ENCODE measurements at regions not wholly inside any gene's neighbourhood (a gene's known extent, or its start where the extent isn't known, plus 50 kb on each side); places are given as distances from the start of the nearest gene placed in this dataset.

DNA sequence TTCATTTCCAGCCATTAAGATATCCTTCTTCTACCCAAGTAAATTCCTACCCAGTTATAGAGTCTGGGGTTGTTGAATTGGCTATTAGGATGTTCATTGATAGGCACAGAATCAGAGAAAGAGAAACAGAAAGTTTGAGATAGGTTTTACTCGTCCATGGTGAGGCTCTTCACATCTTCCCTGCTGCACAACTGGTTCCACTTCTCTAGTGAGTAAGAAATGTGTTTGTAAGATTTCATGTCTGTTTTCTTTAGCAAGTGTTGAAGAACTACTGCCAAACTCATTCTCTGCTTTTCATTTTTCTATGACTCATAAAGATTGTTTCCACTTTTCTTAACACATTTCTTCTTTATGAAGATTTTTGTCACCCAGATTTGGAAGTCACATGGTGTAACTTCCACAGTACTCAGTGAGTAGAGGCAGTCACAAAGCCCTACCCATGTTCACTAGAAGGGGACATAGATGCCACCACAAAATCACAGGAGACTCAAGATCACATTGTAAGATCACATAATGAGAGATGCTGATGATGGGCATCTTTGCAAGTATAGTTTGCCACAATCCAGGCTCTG is 152.3 kb downstream of the SNX7 start:
- TF ChIP-seq, protein P1, sequence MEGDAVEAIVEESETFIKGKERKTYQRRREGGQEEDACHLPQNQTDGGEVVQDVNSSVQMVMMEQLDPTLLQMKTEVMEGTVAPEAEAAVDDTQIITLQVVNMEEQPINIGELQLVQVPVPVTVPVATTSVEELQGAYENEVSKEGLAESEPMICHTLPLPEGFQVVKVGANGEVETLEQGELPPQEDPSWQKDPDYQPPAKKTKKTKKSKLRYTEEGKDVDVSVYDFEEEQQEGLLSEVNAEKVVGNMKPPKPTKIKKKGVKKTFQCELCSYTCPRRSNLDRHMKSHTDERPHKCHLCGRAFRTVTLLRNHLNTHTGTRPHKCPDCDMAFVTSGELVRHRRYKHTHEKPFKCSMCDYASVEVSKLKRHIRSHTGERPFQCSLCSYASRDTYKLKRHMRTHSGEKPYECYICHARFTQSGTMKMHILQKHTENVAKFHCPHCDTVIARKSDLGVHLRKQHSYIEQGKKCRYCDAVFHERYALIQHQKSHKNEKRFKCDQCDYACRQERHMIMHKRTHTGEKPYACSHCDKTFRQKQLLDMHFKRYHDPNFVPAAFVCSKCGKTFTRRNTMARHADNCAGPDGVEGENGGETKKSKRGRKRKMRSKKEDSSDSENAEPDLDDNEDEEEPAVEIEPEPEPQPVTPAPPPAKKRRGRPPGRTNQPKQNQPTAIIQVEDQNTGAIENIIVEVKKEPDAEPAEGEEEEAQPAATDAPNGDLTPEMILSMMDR (conservative IDR thresholded peaks at IDR 0.05 in 1 of 2, IDR thresholded peaks at IDR 0.05 in 1 of 2; ENCODE audit: low read depth in 1 of 2, low read length in 2 of 2), result no peak
- no peak for TF ChIP-seq EZH2 (IDR thresholded peaks at IDR 0.05; ENCODE audit: low read length, missing control alignments)

Measured in fibroblast of lung (primary cell).